T-helper 1 cell treated with Interleukin-12 subunit alpha and Interleukin-12 subunit beta and Interleukin-4 antibody, amounts not matched to agents 30 ng/mL and 1 ng/mL, for 36 hours (primary cell): ENCODE measurements at regions not wholly inside any gene's neighbourhood (a gene's known extent, or its start where the extent isn't known, plus 50 kb on each side); places are given as distances from the start of the nearest gene placed in this dataset.
"Not testable (repeated sequence)": the region's sequence is repeated elsewhere in the genome, so short reads cannot be mapped to it uniquely, and the experiment has no call there.

Experiments
- intact Hi-C: fragments of 100-400 bp; cut with micrococcal nuclease; formaldehyde crosslinking; loops from one replicate; pipeline ENCODE4 v1.15.1; 2024

- intact Hi-C loops: no loop called here
Observed at GRCh38 chr7:51569176-51569575, 252.6 kb upstream of the COBL start.

GRCh38 chr7:51551070-51551469, 234.5 kb upstream of the COBL start:
- intact Hi-C loops: no loop called here

DNA sequence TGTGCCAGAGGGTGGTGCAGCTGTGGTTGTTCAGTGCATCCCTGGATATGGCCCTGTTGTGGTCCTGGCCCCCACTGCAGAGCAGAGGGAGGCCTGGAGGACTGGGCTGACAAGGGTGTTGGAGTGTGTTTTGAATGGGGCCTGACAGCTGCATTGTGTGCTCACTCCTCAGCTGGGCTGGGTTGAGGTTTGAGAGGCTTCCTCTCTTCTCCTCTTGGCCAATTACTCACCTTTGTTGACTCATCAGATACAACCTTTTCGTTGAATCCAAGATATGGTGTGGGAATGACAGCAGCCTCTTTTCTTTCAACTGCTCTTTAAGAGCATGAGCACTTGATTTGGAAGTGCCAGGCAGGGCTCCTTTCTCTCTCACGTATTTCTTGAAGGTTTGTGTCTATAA, 228.5 kb upstream of the COBL start:
- intact Hi-C loops: no loop called here

DNA sequence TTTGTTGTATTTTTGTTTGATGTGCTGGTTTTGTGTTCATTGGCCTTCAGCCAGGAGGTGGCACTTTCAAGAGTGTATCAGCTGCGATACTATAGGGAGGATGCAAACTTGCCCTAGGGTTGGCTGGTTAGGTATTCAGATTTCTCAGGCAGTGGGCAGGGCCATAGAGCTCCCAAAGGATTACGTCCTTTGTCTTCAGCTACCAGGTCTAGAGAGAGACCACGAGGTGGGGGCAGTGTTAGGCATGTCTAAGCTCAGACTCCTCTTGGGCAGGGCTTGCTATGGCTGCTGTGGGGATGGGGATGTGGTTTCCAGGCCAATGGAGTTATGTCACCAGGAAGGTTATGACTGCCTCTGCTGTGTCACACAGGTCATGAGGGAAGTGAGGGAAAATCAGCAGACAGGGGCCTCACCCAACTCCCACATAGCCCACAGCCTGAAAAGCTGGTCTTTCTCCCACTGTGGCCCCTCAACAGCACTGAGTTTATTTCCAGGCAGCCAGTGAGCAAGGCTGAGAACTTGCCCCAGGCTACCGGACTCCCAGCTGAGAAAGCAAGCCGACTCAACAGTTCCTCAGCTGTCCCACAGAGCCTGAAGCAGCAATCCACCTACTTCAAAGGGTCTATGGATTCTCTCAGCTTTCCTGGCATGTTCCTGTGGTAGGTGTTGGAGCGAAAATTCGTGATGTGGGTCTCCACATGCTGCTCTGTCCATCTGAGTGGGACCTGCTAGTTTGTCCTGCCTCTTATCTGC, 227.4 kb upstream of the COBL start:
- intact Hi-C loops: no loop called here

GRCh38 chr7:51540906-51541305, 224.3 kb upstream of the COBL start:
- intact Hi-C loops: not testable (repeated sequence)

GRCh38 chr7:51539840-51540239, 223.2 kb upstream of the COBL start:
- intact Hi-C loops: no loop called here

- intact Hi-C loops: no loop called here
Observed at GRCh38 chr7:51528172-51528571, 211.6 kb upstream of the COBL start.

- intact Hi-C loops: no loop called here
Observed at GRCh38 chr7:51521694-51522312, 205.2 kb upstream of the COBL start.

GRCh38 chr7:51521054-51521453, 204.4 kb upstream of the COBL start:
- intact Hi-C loops: no loop called here

DNA sequence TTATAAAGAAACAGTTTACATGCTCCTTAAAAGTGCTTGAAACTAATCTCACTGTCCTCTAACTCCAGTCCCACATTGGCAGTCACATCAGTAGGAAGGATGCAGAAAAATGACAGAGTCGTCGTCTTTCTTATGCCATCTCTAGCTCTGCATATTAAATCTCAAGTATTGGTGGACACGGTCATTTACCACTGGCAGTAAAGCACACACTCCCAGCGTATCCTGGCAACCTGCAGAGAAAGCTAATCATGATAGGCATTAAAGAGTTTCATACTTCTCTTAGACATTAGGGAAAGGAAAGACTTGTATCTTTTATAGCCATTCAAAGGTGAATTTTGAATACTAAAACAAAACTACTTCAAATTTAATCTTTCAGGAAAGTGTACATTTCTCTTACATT, 202.0 kb upstream of the COBL start:
- intact Hi-C loops: no loop called here

GRCh38 chr7:51517187-51517586, 200.6 kb upstream of the COBL start:
- intact Hi-C loops: no loop called here

- intact Hi-C loops: no loop called here
Observed at GRCh38 chr7:51501620-51502019, 185.0 kb upstream of the COBL start.

GRCh38 chr7:51482976-51483375, 166.4 kb upstream of the COBL start:
- intact Hi-C loops: no loop called here

DNA sequence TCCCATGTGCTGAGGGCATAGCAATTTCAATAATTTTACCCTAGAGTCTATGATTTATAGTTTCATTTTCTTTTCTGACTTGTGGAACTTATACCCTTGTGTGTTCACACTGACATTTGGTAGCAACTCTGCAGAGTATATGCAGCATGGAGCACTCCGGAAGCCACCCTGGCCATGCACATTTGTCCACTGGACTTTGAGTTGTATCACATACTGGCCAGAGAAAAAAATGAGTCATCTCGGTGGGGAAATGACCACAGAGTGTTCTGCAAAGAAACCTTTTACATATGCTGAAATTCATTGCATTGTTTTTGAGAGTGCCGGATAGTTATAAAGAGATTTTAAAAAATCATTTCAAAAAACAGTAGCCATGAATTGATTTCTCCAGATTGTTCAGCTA, 164.8 kb upstream of the COBL start:
- intact Hi-C loops: no loop called here

- intact Hi-C loops: no loop called here
Observed at GRCh38 chr7:51477819-51478218, 161.2 kb upstream of the COBL start.

DNA sequence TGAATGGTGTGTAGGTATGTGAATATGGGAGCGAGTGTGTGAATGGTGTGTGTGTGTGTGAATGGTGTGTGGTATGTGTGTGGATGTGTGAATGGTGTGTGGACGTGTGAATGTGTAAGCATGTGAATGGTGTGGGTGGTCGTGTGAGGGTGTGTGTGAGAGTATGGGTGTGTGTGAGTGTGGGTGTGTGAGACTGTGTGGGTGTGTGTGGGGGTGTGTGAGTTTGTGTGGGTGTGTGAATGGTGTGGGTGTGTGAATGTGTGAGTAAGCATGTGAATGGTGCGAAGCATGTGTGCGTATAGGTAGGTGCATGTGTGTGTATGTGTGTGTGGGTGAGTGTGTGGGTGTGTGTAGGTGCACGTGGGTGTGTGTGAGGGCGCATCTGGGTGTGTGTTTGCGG, 160.7 kb upstream of the COBL start:
- intact Hi-C loops: no loop called here

DNA sequence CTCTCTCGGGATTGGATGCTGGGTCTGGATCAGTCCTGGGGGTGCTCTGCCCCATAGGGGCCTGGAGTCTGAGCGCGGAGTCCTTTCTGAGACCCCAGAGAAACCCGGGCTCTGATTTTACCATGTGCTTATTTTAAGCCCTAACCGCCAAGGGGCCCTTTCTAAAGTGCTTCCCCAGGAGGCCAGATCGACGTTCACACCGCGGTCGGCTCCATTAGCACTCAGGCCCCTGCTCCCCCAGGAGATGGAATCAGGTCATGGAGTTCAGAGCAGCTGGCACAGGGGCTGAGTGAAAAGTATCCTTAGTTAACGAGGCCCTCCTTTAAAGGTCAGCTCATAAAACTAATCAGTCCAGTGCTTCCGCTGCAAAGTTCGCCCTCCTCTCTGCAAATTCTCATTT, 159.4 kb upstream of the COBL start:
- intact Hi-C loops: no loop called here

- intact Hi-C loops: no loop called here
Observed at GRCh38 chr7:51472873-51473272, 156.3 kb upstream of the COBL start.

DNA sequence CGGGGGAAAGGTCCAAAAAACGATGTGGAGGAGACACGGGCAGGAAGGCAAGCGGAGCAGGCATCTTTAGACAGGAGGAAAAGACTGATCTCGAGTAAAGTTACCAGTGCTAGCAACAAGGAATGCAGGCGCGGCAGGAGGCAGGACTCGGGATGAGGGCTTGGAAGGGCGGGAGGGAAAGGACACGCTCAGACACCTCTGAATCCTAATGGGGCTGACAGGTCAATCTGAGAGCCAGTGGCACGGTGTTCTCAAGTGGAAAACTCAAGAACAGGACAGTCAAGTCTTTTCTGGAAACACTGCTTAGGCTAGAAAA, 155.3 kb upstream of the COBL start:
- intact Hi-C loops: no loop called here

GRCh38 chr7:51471210-51471980, 154.8 kb upstream of the COBL start:
- intact Hi-C loops: no loop called here

DNA sequence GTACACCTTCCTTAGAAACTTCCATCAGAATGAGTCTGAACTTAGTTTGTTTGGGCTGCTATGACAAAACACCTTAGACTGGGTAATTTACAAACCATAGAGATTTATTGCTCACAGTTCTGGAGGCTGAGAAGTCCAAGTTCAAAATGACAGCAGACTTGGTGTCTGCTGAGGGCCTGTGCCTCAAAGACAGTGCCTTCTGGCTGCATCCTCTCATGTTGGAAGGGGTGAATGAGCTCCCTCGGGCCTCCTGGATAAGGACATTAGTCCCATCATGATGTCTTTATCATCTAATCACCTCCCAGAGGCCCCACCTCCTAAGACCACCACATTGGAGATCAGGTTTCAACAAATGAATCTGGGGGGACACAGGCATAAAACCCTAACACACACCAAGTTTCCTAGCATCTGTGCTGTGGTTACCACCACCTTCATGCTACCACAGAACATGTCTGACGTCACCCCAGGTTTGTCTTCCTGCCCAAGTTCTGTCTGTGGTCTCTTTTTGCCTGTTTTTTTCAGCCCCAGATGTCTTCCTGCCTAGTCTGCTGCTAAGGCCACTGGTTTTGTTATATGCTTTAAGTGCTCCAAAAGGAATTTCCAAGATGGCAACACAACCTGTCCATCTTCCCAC, 150.9 kb upstream of the COBL start:
- intact Hi-C loops: no loop called here

GRCh38 chr7:51459809-51460208, 143.2 kb upstream of the COBL start:
- intact Hi-C loops: no loop called here
